Esophagus squamous epithelium (tissue), 5 donors: ENCODE measurements at regions not wholly inside any gene's neighbourhood (a gene's known extent, or its start where the extent isn't known, plus 50 kb on each side); places are given as distances from the start of the nearest gene placed in this dataset.

Source experiments
- DNase-seq: peaks from one replicate; lab custom pipeline; 2025; lab: John Stamatoyannopoulos, UW
- H3K27ac ChIP-seq, 4 donors: fragments of 200-600 bp; sonication (generic); one replicate each; pipeline ENCODE4 v1.5.1; 2016 to 2019; ENCODE audit warnings: mild to moderate bottlenecking in 1 of 4
- H3K27me3 ChIP-seq, 4 donors: fragments of 200-600 bp; sonication (generic); 1 replicate in 3 of 4; 2 replicates in 1 of 4; pipeline versions ENCODE4 v1.5.1 to v1.6.0; 2017 to 2021; ENCODE audit warnings: antibody characterized with exemption in 1 of 4
- H3K36me3 ChIP-seq, 3 donors: fragments of 200-600 bp; sonication (generic); one replicate each; pipeline ENCODE4 v1.5.1; 2016 to 2019
- H3K4me1 ChIP-seq, 3 donors: fragments of 200-600 bp; sonication (generic); one replicate each; pipeline ENCODE4 v1.5.1; 2017 to 2019
- H3K4me3 ChIP-seq, 4 donors: fragments of 200-600 bp; sonication (generic); 1 replicate in 3 of 4; 2 replicates in 1 of 4; pipeline ENCODE4 v1.5.1; 2016 to 2019; ENCODE audit warnings: mild to moderate bottlenecking in 2 of 4, moderate library complexity in 1 of 4
- H3K9me3 ChIP-seq, 3 donors: fragments of 200-600 bp; sonication (generic); one replicate each; pipeline ENCODE4 v1.5.1; 2016 to 2019
- POLR2A ChIP-seq, 4 donors: fragments of 450-650 bp; IDR thresholded peaks; one replicate each; pipeline ENCODE4 v1.6.1; 2017; ENCODE audit warnings: antibody characterized with exemption in 4 of 4, mild to moderate bottlenecking in 4 of 4, moderate library complexity in 3 of 4
- WGBS, 2 donors: methylation state at CpG; one replicate each; pipeline ENCODE4 v1.1.5; 2018; 5-methylcytosine and 5-hydroxymethylcytosine counted together
- intact Hi-C: fragments of 100-400 bp; cut with DNase I; formaldehyde crosslinking; loops from one replicate; pipeline ENCODE4 v1.15.0; 2022
- TF ChIP-seq, protein P1 (sequence below), 6 experiments: fragments of 450-650 bp in 4 of 6; fragments of 200-600 bp in 2 of 6; sonication (generic) in 2 of 6; IDR thresholded peaks; one replicate each; pipeline ENCODE4 v1.5.1; 2016 to 2019; ENCODE audit warnings: antibody characterized with exemption in 6 of 6, mild to moderate bottlenecking in 4 of 6, moderate library complexity in 4 of 6
- donor health status: DM: yes; HTN: yes; CAD: no.

- H3K36me3 ChIP-seq: no peaks in the 10 kb centered on the region
- no peak for TF ChIP-seq POLR2A (IDR thresholded peaks at IDR 0.05)
- TF ChIP-seq, protein P1, sequence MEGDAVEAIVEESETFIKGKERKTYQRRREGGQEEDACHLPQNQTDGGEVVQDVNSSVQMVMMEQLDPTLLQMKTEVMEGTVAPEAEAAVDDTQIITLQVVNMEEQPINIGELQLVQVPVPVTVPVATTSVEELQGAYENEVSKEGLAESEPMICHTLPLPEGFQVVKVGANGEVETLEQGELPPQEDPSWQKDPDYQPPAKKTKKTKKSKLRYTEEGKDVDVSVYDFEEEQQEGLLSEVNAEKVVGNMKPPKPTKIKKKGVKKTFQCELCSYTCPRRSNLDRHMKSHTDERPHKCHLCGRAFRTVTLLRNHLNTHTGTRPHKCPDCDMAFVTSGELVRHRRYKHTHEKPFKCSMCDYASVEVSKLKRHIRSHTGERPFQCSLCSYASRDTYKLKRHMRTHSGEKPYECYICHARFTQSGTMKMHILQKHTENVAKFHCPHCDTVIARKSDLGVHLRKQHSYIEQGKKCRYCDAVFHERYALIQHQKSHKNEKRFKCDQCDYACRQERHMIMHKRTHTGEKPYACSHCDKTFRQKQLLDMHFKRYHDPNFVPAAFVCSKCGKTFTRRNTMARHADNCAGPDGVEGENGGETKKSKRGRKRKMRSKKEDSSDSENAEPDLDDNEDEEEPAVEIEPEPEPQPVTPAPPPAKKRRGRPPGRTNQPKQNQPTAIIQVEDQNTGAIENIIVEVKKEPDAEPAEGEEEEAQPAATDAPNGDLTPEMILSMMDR (IDR thresholded peaks at IDR 0.05): no peak
- DNase-seq: no peak
- H3K4me3 ChIP-seq: no peak overlapping the region
- no peak overlapping the region for H3K27ac ChIP-seq
- no peaks in the 10 kb centered on the region for H3K9me3 ChIP-seq
- H3K4me1 ChIP-seq: no peaks in the 10 kb centered on the region
- intact Hi-C loops: no loop called here
- H3K27me3 ChIP-seq: no peaks in the 10 kb centered on the region
Measured at GRCh38 chr7:118711688-118712087, 487.2 kb downstream of the ANKRD7 start.

GRCh38 chr7:118713039-118713438 lies 488.5 kb downstream of the ANKRD7 start:
- no peaks in the 10 kb centered on the region for H3K36me3 ChIP-seq
- H3K27me3 ChIP-seq: no peaks in the 10 kb centered on the region
- no peak for TF ChIP-seq POLR2A (IDR thresholded peaks at IDR 0.05)
- TF ChIP-seq, protein P1 (IDR thresholded peaks at IDR 0.05): no peak
- H3K4me1 ChIP-seq: no peaks in the 10 kb centered on the region
- H3K9me3 ChIP-seq: no peaks in the 10 kb centered on the region
- WGBS, 2 donors: 49 to 56% methylated on average over 4 of the region's 4 CpGs
- H3K4me3 ChIP-seq: no peak overlapping the region
- intact Hi-C loops: no loop called here
- H3K27ac ChIP-seq: no peak overlapping the region
- DNase-seq: no peak

DNA sequence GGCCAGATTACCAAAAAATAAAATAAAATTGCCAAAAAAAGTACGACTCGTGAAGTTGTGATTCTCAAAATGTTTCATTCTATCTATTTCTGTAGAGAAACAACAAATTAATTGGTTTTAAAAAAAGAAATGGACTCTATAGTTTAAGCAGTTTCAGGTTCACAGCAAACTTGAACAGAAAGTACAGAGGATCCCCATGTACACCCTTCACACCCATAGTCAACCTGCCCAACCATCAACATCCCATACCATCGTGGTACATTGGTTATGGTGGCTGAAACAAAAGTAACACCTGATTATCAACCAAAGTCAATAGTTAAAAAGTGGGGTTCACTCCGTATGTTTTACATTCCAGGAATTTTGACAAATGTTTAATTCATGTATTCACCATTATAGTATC lies 496.1 kb downstream of the ANKRD7 start:
- H3K4me1 ChIP-seq: no peaks in the 10 kb centered on the region
- no peak overlapping the region for H3K27ac ChIP-seq
- H3K36me3 ChIP-seq: no peaks in the 10 kb centered on the region
- no peak for DNase-seq
- H3K4me3 ChIP-seq: no peak overlapping the region
- TF ChIP-seq, protein P1 (IDR thresholded peaks at IDR 0.05): no peak
- TF ChIP-seq POLR2A (IDR thresholded peaks at IDR 0.05): no peak
- WGBS, 2 donors: 44 to 53% methylated on average over 4 of the region's 4 CpGs
- intact Hi-C loops: no loop called here
- no peaks in the 10 kb centered on the region for H3K27me3 ChIP-seq
- H3K9me3 ChIP-seq: no peaks in the 10 kb centered on the region

DNA sequence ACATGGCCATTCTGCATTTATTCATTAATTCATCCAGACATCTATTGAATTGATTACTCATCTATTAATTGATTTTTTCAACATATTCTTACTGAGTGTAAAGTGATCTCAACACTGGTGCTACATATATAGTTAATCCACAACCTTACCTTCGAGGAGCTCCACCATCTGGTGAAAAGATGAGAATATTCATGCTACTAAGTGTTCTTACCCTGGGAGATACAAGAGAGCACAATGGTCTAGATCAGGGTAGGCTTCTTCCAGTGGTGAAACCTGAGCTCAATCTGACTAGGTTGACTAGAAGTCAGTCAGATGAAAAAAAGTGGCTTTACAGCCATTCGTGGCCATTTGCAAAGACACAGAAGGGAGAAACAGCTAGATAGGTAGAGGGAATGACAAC lies 507.4 kb downstream of the ANKRD7 start:
- Histone ChIP-seq H3K27ac (no peak overlapping the region), H3K36me3 (no peaks in the 10 kb centered on the region), H3K27me3 (no peaks in the 10 kb centered on the region), H3K9me3 (no peaks in the 10 kb centered on the region), H3K4me3 (no peak overlapping the region), H3K4me1 (no peaks in the 10 kb centered on the region)
- 27 to 43% methylated on average over 2 of the region's 2 CpGs for WGBS, 2 donors
- TF ChIP-seq, protein P1 (IDR thresholded peaks at IDR 0.05): no peak
- TF ChIP-seq POLR2A (IDR thresholded peaks at IDR 0.05): no peak
- no peak for DNase-seq
- intact Hi-C loops: no loop called here

DNA sequence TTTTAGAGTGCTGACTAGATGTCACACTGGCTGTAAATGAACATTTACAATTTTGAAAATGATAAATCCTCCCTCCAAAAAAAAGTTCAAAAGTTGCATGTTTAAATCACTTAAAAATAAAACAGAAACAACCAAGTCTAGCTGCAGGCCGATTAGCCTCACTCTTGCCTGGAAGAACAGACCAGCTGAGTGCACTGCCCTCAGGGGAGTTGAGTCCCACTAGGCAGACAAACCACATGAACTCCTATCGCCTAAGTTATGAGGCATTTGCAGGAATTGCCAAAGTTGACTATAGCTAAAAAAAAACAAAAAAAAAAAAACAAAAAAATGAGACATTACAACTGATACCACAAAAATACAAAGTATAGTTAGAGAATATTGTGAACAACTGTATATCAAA lies 510.0 kb downstream of the ANKRD7 start:
- Histone ChIP-seq H3K4me3 (no peak overlapping the region), H3K4me1 (no peaks in the 10 kb centered on the region), H3K27me3 (no peaks in the 10 kb centered on the region), H3K27ac (no peak overlapping the region), H3K9me3 (no peaks in the 10 kb centered on the region), H3K36me3 (no peaks in the 10 kb centered on the region)
- no peak for TF ChIP-seq POLR2A (IDR thresholded peaks at IDR 0.05)
- TF ChIP-seq, protein P1 (IDR thresholded peaks at IDR 0.05): no peak
- 39 to 63% methylated on average over 2 of the region's 2 CpGs for WGBS, 2 donors
- intact Hi-C loops: no loop called here
- no peak for DNase-seq
